ENCODE measurements at regions not wholly inside any gene's neighbourhood (a gene's known extent, or its start where the extent isn't known, plus 50 kb on each side); places are given as distances from the start of the nearest gene placed in this dataset.

DNA sequence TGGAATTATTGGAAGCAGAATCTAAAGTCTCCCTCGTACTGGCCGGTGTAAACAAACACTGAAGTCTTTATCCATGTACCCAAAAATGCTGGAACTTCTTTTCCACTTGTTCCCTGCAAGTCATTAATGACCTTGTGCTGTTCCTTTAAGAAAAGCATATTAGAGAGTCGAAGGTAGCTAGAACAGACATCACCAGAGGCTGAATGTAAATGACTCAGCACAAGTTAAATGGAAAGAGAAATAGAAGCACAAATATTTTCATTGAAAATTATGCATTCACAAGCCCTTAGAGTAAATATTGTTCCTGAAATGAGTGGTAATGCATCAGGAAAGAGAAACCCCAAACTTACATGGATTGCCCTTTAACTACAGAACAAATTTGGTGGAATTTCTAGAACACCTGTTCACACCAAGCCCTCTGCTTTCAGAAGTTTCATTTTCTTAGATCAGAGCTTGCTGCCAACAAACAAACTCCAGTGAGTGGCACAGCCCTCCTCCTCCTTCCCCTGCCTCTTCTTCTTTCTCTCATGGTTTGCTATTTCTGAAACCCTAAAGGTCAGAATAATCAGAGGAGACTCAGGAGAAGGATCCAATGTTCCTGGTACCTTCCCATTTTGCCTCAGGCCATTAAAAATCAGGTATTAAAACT is 264.3 kb downstream of the TXNL1 start:
- DNase-seq: no peak

DNA sequence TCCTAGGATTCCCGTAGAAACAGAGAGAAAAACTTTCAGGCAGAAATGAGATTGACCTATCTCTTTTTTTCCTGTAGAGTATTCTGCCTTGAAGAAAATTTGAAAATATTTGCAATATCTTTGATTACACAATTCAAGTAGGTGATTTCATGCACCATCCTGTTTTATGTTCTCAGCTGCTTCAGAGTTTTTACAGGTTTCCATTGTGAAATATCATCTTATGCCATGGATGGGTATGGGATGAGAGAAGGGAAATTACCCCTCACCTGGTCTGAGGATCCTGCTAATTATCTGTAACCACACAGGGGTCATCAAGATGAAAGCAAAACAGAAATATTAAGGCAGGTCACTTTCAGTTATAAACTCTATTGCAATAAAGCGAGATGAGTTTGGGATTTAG is 264.8 kb downstream of the TXNL1 start:
- DNase-seq: no peak

DNA sequence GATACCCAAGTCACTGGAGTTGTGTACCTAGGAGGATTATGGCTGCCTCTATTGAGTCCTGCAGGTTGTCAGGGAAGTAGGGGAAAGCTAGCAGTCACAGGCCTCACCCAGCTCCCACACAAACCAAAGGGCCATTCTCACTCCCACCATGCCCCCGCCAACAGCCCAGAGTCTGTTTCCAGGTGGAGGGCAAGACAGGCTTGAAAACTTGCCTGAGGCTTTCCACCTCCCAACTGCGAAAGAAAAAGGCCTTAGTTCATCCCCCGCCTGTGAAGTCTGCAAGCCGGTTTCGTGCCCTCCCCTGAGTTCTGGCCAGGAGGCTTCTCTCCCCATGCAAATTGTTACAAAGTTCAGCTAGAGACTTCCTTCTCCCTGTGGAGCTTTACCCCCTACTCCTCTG is 270.3 kb downstream of the TXNL1 start:
- DNase-seq: no peak

DNA sequence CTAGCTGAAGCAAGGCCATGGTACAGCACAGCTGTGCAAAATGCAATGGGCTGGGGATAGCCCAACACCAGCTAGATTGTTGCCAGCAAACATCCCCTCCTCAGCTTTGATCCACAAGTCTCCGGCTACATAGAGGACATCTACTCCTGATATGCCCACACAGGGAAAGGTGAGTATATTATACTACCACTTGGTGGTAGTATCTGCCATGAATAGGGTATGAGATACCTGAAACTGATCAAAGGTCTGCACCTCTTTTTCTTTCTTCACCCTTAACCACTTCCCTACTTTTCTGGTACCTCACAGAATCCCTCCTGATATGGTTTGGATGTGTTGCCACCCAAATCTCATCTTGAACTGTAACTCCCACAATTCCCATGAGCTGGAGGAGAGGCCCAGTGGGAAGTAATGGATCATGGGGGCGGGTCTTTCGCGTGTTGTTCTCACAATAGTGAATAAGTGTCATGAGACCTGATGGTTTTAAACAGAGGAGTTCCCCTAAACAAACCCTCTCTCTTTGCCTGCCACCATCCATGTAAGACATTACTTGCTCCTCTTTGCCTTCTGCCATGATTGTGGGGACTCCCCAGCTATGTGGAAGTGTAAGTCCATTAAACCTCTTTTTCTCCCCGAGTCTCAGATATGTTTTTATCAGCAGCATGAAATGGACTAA is 279.6 kb downstream of the TXNL1 start:
- no peak for DNase-seq

DNA sequence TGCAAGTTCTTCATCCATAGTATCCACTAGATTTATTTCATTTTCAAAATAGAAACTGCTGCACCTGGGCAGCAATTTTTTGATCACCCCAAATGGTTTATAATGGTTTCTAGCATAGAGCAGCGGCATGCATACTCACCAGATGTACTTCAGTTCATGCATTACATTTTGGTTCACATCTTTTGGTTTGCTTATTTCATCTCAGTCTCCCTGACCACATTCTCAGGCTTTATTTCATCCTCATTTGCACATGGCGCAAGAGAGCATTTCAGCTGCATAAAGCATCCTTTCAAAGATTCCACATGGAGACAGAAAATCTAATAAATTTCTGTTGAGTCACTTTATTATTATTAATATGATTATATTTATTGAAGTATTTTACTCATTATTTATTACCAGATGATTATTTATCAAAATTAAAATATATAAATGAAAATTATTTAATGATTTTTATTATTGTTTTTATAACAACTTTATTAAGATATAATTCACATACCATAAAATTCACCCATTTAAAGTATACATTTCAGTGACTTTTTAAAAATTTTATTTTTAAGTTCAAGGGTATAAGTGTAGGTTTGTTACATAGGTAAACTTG is 284.6 kb downstream of the TXNL1 start:
- DNase-seq: no peak

DNA sequence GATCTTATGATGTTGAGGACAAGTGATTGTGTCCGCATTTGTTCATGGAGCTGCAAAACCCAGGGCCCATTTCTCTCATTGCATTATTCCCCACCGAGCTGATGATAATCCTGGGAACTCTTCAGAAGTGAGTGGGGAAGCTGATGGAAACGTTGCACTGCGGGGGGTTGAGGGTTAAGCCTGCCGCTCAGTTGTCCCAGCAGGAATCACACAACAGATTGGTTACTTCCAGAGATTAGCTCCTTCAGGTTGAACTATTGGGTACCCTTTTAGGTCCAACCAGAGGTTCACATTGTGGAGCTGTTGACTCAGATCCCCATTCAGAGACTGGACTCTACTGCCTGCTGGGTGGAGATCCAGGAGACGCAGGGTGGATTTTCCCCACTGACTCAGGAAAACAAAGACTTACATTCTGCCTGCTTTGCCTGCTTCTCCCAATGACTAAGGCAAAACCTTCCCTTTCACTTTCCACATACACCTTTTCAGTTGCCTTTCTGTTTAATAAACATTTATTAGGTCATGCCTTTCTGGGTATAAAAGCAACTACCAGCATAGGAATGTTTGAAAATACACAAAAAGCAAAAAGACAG is 286.4 kb downstream of the TXNL1 start:
- DNase-seq: no peak

DNA sequence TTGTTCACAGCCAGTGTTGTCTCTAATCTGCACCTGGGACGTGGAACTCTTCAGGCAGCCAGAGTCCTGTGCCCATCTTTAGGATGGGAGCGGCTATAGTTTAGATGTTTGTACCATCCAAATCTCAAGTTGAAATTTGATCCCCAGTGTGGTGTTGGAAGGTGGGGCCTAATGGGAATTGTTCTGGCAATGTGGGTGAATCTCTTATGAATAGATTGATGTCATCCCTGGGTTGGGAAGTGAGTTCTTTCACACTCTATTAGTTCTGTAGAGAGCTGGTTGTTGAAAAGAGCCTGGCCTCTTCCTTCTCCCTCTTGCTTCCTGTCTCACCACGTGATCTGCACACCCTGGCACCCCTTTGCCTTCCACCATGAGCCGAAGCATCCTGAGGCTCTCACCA is 300.9 kb downstream of the TXNL1 start:
- DNase-seq: no peak

DNA sequence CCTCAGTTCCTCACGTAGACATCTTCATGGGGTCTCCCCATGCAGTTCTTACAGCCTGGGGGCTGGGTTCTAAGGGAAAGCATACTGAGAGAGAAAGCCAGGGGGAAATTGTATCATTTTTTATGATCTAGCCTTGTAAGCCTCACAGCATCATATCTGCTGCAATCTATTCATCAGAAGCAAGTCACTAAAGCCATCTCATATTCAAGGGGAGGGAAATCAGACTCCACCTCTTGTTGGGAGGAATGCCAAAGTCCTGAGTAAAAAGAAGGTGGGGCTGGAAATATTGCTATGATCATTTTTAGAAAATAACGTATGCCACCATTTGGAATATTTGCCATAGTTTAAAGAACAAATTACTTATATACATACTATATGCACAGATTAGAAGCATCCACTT is 304.6 kb downstream of the TXNL1 start:
- DNase-seq: peak; percentile 35

DNA sequence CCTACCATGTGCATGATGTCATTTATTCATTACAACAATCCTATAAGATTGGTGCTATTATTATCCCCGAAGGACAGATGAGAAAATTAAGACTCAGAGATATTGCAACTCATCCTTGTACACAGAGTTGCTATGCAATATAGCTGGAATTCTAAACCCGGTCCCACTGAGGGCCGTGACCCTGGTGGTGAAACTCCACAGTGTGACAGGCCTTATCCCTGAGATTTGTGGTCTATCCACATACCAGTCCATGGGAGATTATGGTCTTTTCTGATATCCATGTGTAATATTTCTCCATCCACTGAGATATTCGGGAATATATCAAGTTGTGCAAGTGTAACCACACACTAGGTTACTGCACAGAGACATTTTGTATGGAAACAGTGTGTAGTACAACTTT is 305.2 kb downstream of the TXNL1 start:
- no peak for DNase-seq

DNA sequence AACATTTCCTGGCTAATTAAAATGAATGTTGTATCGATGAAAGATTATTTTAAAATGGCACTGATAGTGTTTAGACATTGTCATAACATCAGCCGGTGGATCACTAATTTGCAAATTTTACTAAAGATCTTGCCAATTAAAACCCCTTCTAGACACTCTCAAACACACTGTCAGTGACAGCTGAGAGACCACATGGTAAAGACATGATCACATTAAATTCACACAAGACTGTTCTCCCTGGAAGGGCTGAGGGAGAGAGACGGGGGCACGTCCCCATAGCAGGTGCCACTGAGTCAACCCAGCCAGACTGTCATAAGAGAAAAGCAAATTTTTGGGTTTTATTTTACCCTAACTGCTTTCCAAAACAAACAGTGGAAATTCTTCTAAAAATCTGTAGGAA is 306.0 kb downstream of the TXNL1 start:
- DNase-seq: no peak

DNA sequence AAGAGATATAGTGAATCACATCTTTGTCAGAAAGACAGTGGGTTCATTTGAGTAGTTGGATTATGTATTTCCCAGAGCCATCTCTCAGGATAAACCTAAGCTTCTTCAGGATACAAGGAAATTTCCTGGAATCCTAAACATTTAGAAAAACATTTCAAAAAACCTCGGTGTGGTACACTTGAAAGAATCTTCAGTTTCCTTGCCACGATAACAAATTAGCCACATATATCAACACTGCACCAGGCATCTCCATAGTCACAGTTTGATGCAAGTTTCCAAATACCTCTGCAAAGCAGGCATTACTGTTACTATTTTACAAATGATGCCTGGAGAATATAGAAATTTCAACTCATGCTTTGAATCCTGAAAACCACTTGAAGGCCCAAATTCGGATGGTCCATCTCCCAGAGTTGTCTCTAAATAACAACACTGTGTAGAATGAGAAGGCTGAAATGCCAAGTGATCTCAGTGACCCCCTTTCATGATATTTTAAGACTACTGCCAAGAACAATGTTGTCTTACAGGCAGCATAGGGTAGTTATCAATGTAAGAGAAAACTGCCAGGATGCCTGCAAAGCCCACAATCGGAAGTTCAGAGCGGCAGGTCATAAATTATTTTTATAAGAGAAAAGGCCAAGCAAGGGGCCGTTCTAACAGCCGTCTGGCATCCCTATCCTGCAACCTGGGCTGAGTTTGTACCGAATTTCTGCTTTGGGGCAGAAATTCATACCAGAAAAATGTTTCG is 307.9 kb downstream of the TXNL1 start:
- peak; percentile 51 for DNase-seq

DNA sequence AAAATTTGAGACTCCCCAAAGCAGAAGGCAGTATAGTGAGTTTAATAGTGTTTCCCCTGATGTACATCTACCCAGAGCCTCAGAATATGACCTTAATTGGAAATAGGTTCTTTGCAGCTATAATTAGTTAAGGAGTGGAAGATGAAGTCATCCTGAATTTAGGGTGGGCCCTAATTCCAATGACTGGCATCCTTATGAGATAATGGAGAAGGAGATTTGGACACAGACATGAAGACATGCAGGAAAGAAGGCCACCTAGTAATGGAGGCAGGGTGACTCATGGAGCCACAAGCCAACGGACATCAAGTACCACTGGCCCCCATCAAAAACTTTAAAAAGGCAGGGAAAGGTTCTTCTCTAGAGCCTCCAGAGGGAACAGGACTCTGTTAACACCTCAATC is 308.9 kb downstream of the TXNL1 start:
- no peak for DNase-seq

DNA sequence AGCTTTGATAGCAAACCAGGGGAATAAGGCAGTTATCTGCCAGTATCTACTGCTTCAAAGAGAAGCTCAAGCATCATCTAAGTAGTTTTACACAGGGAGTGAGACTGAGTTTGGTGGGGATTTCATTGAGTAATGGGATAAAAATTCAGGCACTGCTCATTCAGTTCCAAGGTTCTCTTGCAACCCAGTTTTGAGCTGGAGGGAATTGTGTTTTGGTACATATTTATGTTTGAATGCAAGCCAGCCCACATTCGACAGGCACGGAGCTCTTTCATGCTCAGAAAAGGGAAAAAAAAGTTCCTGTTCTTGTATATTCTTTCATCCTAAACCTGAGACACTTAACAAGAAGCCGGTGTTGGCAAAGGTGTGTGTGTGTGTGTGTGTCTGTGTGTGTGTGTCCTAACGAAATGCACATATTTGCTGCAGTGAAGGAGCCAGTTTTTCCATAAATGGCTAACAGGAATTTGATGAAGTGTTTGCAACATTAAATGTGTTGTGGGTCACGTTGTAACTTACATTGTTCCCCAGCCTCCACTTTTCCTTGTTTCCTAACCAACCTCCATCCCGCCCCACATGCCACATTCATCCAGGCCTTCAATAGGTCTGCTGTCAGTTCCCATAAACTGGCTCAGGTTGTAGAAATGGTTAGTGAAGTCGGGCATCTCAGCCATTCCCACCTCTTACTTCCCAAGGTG is 311.1 kb downstream of the TXNL1 start:
- DNase-seq: peak; percentile 71

DNA sequence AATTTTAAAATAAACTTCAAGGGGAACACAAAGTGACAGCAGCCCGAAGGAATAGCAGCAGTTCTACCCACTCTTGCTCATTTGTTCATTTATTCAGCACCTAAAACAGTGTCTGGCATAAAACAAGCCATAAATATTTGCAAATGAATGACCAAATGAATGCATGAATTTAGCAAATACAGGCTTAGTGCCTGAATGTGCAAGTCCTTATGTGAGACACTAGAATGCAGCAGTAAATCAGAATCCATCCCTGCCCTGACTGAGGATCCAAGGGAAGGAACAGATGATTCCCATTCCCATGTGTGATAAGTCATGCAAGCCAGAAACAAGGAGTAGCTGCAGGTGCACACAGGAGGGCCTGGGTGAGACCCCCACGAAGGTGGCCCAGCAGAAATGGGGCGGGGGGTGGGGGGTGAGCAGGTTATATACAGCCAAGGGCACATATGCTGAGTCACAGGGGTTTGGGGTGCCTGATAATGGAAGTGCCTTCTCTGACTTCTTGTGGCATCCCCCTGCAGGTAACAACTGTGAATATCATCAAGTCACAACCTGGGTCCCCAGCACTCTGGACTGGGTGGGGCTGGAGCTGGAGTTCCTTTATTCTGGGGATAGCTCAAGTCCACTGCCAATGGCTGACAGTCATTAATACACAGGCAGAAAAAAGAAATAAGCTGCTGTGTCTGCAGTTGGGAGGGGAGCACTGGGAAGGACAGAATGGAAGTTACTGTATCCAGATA is 311.9 kb downstream of the TXNL1 start:
- no peak for DNase-seq

DNA sequence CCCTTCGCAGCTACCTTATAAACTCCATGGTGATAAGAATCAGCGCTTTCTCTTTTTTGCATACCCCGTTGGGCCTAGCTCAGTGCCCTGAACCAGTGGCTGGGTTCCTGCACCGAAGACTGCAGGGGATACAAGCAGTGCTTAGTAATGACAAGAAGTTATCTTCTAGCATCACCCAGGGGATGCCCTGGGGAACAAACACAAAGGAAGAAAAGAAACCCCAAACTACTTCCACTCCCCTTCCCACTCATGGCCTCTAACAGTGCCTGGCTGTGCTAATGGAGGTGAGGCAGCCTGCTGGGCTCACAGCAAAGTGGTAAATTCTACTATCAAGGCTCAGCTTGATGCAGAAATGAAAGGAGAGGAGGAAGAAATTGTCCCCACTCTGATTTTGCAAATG is 314.7 kb downstream of the TXNL1 start:
- no peak for DNase-seq

DNA sequence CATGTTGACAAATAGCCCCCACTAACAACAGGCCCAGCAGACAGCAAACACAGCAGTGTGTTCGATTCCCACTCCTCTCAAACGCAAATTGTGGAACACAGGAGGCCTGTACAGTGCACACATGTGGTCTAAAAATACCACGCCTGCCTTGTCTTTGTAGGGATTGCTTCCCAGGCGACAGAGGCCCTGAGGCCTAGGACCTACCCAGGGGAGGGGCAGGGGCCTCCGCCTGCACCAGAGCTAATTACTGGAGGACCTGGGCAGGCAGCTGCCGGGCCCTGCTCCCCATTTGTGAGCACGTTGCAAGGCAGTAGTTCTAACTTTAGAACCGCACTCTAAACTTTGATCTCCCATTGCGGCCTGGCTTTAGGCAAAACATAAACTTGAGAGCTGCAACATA is 316.0 kb downstream of the TXNL1 start:
- DNase-seq: no peak

DNA sequence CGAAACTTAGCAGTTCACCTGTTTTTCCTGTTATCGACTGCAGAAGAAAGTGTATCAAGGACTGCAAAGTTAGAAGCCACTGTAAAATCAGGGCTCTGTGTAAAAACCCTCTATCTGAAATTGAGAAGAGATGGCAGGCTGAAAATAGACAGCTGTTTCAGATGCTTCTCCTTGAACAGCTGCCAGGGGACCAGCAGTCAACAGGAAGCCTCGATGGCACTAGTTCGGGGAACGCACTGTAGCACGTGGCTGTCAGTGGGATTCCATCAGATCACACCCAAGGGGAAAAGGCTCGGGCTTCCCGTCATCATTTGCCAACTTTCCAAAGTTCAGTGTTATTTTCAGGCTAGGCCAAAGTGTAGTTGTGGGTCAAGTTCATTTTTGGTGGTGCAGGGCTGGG is 316.9 kb downstream of the TXNL1 start:
- DNase-seq: no peak

DNA sequence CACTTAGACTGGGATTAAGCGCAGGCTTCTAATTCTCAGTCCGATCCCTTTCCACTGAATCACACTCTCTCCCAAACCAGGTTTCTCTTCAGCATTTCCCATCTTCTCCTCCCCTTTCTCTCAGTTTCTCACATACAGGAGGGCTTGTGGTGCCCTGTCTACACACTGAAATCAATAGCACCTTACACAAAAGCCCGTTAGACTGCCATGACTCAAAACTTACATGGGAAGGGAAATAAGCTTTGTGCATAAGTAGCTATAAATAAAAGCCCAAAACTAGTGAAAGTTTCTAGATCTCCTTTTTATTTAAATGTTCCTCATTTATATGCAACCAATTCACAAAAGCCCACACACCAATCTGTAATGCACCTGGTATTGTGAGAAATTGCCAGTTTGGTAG is 318.4 kb downstream of the TXNL1 start:
- DNase-seq: no peak

DNA sequence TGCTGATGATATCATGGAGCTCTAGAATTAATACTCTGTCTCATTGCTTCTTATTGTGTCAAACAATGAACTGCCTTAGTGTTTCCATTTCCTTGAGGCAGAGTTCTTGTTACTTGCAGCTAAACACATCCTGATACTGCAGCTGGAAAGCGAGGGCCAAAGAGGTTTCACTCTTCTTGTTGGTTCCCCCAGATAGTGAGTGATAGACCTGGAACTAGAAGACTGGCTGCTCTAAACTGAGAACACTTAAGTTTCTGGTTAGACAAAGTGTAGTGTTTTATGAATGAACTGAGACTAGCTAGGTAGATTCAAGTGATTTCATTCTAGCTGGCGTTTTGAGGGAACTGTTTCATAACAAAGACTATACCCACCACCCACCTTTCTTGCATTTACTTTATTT is 321.7 kb downstream of the TXNL1 start:
- DNase-seq: no peak

DNA sequence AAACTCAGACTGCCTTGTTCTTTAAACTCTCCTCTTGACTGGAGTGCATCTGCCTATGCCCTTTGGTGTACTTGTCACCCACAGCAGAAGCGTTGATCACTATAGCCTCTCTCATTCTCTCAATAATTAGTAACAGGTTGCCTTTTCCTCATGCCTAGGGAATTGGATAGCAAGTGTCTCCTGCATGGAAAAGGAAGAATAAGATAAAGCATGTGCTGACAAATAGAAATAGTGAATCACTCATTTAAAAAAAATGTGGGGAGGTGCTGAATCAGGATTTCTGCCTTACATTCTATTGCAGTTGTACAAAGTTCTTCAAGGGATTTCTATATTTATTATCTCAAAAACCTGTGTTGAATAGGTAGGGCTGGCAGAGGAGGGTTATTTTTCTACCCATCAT is 323.0 kb downstream of the TXNL1 start:
- peak; percentile 83 for DNase-seq

DNA sequence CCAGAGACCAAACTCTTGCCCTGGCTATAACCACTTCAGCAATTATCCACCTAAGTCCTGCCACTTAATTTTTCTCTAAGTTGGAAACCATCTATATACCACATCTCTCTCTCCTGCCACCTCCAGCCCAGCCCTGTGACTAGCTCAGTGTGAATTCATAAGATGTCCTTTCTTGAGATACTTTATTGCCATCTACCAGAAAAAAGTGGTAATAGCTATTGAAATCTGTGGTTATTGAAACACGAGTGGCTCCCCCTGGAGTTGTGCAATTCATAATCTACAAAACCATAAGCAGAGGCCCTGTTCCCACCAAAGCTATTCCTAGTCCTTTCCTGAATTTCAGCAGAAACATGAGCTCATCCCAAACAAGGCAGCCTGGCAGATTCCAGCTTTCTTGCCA is 324.0 kb downstream of the TXNL1 start:
- DNase-seq: peak; percentile 62

Measured in fibroblast of skin of right biceps (primary cell).